Retina (tissue), 1 donor: ENCODE measurements at regions not wholly inside any gene's neighbourhood (a gene's known extent, or its start where the extent isn't known, plus 50 kb on each side); places are given as distances from the start of the nearest gene placed in this dataset.
"Not testable (repeated sequence)": the region's sequence is repeated elsewhere in the genome, so short reads cannot be mapped to it uniquely, and the experiment has no call there.

ENCODE experiments used
- DNase-seq: peaks from one replicate; pipeline ENCODE4 v3.0.0-alpha.2; 2016

DNA sequence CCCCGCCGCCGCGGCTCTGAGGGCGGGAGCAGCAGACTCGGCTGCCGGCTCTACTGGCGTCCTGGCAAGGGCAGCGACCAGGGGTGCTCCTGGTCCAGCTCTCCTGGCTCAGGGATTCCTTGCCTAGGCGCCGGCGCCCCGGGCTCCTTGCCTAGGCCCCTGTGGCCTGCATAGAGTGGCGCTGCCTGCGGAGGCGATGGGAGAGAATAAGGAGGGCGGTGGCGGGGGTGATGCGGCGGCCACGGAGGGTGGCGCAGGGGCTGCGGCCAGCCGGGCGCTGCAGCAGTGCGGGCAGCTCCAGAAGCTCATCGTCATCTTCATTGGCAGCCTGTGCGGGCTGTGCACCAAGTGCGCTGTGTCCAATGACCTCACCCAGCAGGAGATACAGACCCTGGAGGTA is 136.6 kb upstream of the TP53TG3D start:
- not testable (repeated sequence) for DNase-seq

- DNase-seq = not testable (repeated sequence)
These were observed 132.7 kb upstream of the TP53TG3D start for GRCh38 chr16:32120372-32120771.

DNA sequence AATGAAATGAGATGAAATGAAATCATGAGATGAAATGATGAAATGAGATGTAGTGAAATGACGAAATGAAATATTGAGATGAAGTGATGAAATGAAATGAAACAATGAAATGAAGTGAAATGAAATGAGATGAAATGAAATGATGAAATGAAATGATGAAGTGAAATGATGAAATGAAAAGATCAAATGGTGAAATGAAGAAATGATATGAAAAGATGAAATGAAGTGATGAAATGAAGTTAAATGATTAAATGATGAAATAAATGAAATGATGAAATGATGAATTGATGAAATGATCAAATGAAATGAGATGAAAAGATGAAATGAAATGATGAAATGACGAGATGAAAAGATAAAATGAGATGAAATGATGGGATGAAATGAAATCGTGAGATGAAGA is 132.3 kb upstream of the TP53TG3D start:
- DNase-seq = not testable (repeated sequence)

DNA sequence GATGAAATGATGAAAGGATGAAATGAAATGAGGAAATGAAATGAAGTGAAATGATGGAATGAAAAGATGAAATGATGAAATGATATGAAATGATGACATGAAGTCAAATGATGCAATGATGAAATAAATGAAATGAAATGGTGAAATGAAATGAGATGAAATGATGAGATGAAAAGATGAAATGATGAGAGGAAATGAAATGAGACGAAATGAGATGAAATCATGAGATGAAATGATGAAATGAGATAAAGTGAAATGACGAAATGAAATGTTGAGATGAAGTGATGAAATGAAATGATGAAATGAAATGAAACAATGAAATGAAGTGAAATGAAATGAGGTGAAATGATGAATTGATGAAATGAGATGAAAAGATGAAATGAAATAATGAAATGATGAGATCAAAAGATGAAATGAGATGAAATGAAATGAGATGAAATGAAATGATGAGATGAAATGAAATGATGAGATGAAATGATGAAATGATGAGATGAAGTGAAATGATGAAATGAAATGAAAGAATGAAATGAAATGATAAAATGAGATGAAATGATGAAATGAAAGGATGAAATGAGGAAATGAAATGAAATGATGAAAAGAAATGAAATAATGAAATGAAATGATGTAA is 131.7 kb upstream of the TP53TG3D start:
- not testable (repeated sequence) for DNase-seq

DNA sequence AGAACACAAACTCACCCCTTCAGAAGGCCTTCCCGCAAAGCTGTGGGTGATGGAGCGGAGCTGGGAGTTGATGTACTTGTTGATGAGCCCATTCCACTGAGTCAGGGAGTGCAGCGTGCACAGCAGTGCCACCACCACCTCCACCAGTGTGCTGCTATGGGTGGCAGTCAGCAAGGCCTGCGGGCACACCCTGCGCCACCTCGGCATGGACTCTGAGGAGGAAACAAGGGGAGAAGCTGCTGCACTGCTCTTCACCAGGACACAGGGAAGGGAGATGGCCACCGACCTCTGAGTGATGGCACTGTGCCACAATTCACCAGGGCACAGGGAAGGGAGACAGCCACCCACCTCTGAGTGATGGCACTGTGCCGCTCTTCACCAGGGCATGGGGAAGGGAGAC is 100.7 kb upstream of the TP53TG3D start:
- not testable (repeated sequence) for DNase-seq

GRCh38 chr16:32187918-32188669 is 65.0 kb upstream of the TP53TG3D start:
- not testable (repeated sequence) for DNase-seq

GRCh38 chr16:32202585-32202984 is 50.5 kb upstream of the TP53TG3D start:
- not testable (repeated sequence) for DNase-seq
